ENCODE measurements at regions not wholly inside any gene's neighbourhood (a gene's known extent, or its start where the extent isn't known, plus 50 kb on each side); places are given as distances from the start of the nearest gene placed in this dataset.

DNA sequence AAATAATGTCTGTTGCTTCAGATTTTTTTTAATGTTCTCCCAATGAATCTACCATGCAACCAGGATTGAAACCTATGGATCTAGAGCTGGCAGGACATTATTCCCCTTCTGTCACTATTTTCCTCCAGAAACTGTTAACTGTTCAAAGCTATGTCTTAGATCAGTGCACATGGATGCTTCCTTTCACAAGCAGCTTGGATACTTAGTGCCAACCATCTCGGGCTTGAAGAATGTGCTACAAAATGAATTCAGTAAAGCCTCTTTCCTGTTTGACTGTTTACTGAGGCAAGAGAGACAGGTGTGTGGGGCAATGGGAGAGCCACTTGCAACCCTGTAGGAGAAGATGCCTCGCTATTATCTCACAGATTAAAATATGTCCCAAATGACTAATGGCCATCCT, 774.8 kb downstream of the KCTD16 start:
- TF ChIP-seq POLR2AphosphoS5 (IDR thresholded peaks at IDR 0.05; ENCODE audit: low read depth, low read length): no peak
- TF ChIP-seq, protein P1, sequence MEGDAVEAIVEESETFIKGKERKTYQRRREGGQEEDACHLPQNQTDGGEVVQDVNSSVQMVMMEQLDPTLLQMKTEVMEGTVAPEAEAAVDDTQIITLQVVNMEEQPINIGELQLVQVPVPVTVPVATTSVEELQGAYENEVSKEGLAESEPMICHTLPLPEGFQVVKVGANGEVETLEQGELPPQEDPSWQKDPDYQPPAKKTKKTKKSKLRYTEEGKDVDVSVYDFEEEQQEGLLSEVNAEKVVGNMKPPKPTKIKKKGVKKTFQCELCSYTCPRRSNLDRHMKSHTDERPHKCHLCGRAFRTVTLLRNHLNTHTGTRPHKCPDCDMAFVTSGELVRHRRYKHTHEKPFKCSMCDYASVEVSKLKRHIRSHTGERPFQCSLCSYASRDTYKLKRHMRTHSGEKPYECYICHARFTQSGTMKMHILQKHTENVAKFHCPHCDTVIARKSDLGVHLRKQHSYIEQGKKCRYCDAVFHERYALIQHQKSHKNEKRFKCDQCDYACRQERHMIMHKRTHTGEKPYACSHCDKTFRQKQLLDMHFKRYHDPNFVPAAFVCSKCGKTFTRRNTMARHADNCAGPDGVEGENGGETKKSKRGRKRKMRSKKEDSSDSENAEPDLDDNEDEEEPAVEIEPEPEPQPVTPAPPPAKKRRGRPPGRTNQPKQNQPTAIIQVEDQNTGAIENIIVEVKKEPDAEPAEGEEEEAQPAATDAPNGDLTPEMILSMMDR (IDR thresholded peaks at IDR 0.05): no peak
